Epithelial cell of proximal tubule (primary cell): ENCODE measurements at regions not wholly inside any gene's neighbourhood (a gene's known extent, or its start where the extent isn't known, plus 50 kb on each side); places are given as distances from the start of the nearest gene placed in this dataset.

Experiments used
- DNase-seq: peaks from one replicate; pipeline ENCODE4 v3.0.0-alpha.2; 2011; ENCODE audit warnings: low read depth
- H3K4me3 ChIP-seq: 2 replicates; pipeline ENCODE4 v1.5.1; 2011; ENCODE audit warnings: low read depth, mild to moderate bottlenecking, low read length
- CTCF ChIP-seq: conservative IDR thresholded peaks from 2 replicates; pipeline ENCODE4 v1.5.1; 2012; ENCODE audit warnings: low read depth, mild to moderate bottlenecking, low read length

GRCh38 chr3:74054566-74054965 lies 429.8 kb upstream of the PDZRN3 start:
- no peak for DNase-seq
- H3K4me3 ChIP-seq = no peak overlapping the region
- TF ChIP-seq CTCF = no peak

GRCh38 chr3:74053970-74054516 lies 429.3 kb upstream of the PDZRN3 start:
- no peak for DNase-seq
- no peak overlapping the region for H3K4me3 ChIP-seq
- no peak for TF ChIP-seq CTCF

- TF ChIP-seq CTCF = no peak
- H3K4me3 ChIP-seq = no peak overlapping the region
- no peak for DNase-seq
Measured at GRCh38 chr3:74049444-74049843, 424.7 kb upstream of the PDZRN3 start.

- no peak for DNase-seq
- TF ChIP-seq CTCF = no peak
- H3K4me3 ChIP-seq = no peak overlapping the region
Measured at GRCh38 chr3:74048699-74049098, 424.0 kb upstream of the PDZRN3 start.

- DNase-seq = no peak
- no peak for TF ChIP-seq CTCF
- no peak overlapping the region for H3K4me3 ChIP-seq
Measured at GRCh38 chr3:74045000-74045399, 420.3 kb upstream of the PDZRN3 start.

GRCh38 chr3:74041068-74041675 lies 416.4 kb upstream of the PDZRN3 start:
- TF ChIP-seq CTCF = no peak
- no peak for DNase-seq
- no peak overlapping the region for H3K4me3 ChIP-seq

GRCh38 chr3:74039105-74039504 lies 414.4 kb upstream of the PDZRN3 start:
- H3K4me3 ChIP-seq = no peak overlapping the region
- no peak for DNase-seq
- TF ChIP-seq CTCF = no peak
